Islet of Langerhans (tissue), 1 donor: ENCODE measurements at regions not wholly inside any gene's neighbourhood (a gene's known extent, or its start where the extent isn't known, plus 50 kb on each side); places are given as distances from the start of the nearest gene placed in this dataset.
"Not testable (repeated sequence)": the region's sequence is repeated elsewhere in the genome, so short reads cannot be mapped to it uniquely, and the experiment has no call there.

ENCODE experiments used
- FAIRE-seq: peaks from one replicate; lab custom pipeline; 2011; peaks lifted over from hg19 to GRCh38; lab: Jason Lieb, UNC

- FAIRE-seq, result no peak
These were observed 111.8 kb upstream of the EXOC2 start for GRCh38 chr6:804771-805170.

- no peak for FAIRE-seq
These were observed 111.4 kb upstream of the EXOC2 start for GRCh38 chr6:804317-804716.

GRCh38 chr6:803191-803977 lies 110.4 kb upstream of the EXOC2 start:
- FAIRE-seq, result no peak

- FAIRE-seq, result no peak
These were observed 109.8 kb upstream of the EXOC2 start for GRCh38 chr6:802701-803100.

GRCh38 chr6:802223-802622 lies 109.3 kb upstream of the EXOC2 start:
- not testable (repeated sequence) for FAIRE-seq

GRCh38 chr6:799769-800168 lies 106.8 kb upstream of the EXOC2 start:
- no peak for FAIRE-seq

- FAIRE-seq, result peak; percentile 99
These were observed 104.6 kb upstream of the EXOC2 start for GRCh38 chr6:797479-798077.

- FAIRE-seq, result no peak
These were observed 102.2 kb upstream of the EXOC2 start for GRCh38 chr6:795046-795685.

- no peak for FAIRE-seq
These were observed 100.3 kb upstream of the EXOC2 start for GRCh38 chr6:793261-793660.

GRCh38 chr6:792662-793061 lies 99.7 kb upstream of the EXOC2 start:
- FAIRE-seq, result no peak

GRCh38 chr6:788058-788457 lies 95.1 kb upstream of the EXOC2 start:
- FAIRE-seq, result no peak

- no peak for FAIRE-seq
These were observed 94.2 kb upstream of the EXOC2 start for GRCh38 chr6:786946-787763.

GRCh38 chr6:783966-784735 lies 91.2 kb upstream of the EXOC2 start:
- FAIRE-seq, result no peak

- FAIRE-seq, result no peak
These were observed 89.2 kb upstream of the EXOC2 start for GRCh38 chr6:782141-782540.

GRCh38 chr6:781350-781961 lies 88.5 kb upstream of the EXOC2 start:
- FAIRE-seq, result no peak

- FAIRE-seq, result no peak
These were observed 87.8 kb upstream of the EXOC2 start for GRCh38 chr6:780706-781105.

- FAIRE-seq, result no peak
These were observed 84.0 kb upstream of the EXOC2 start for GRCh38 chr6:776951-777350.

- no peak for FAIRE-seq
These were observed 83.6 kb upstream of the EXOC2 start for GRCh38 chr6:776528-776931.

- no peak for FAIRE-seq
These were observed 82.9 kb upstream of the EXOC2 start for GRCh38 chr6:775863-776262.

- not testable (repeated sequence) for FAIRE-seq
These were observed 78.7 kb upstream of the EXOC2 start for GRCh38 chr6:771683-772082.

GRCh38 chr6:767755-768512 lies 75.0 kb upstream of the EXOC2 start:
- no peak for FAIRE-seq
